ENCODE measurements at regions not wholly inside any gene's neighbourhood (a gene's known extent, or its start where the extent isn't known, plus 50 kb on each side); places are given as distances from the start of the nearest gene placed in this dataset.

- no peak for TF ChIP-seq CTCF (IDR thresholded peaks at IDR 0.05)
- Histone ChIP-seq H3K4me3 (no peak overlapping the region), H3K9ac (ENCODE audit: low read depth in 2 of 2, low read length in 2 of 2) (no peak overlapping the region), H3K9me3 (no peaks in the 10 kb centered on the region), H3K36me3 (no peaks in the 10 kb centered on the region), H3K27me3 (no peaks in the 10 kb centered on the region), H3K27ac (no peak overlapping the region), H3K4me1 (no peaks in the 10 kb centered on the region)
- no peak for DNase-seq
- intact Hi-C loops (cut with DNase I) = no loop called here
These were observed 84.4 kb upstream of the MLIP start for GRCh38 chr6:54026652-54027400.

DNA sequence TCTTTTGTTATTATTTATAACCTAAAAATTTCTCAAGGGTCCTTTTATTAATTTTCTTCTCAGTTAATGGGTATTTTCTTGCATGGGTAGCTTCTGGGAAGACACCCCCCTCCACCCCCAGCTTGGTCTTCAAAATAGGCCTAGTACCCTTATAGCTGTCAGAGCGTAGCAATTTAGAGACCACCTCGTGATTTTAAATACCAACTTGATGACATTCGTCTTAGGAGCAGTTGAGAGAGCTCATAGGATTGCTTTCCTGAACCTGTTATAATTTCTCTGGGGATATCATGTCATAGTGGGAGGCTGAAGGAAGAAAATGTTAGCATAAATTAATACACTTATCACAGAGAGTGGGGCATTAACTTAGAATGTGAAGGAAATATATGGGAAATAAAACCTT is 83.1 kb upstream of the MLIP start:
- intact Hi-C loops (cut with DNase I) = no loop called here
- Histone ChIP-seq H3K4me1 (no peaks in the 10 kb centered on the region), H3K36me3 (no peaks in the 10 kb centered on the region), H3K27ac (no peak overlapping the region), H3K9me3 (no peaks in the 10 kb centered on the region), H3K27me3 (no peaks in the 10 kb centered on the region), H3K4me3 (no peak overlapping the region), H3K9ac (ENCODE audit: low read depth in 2 of 2, low read length in 2 of 2) (no peak overlapping the region)
- DNase-seq = no peak
- no peak for TF ChIP-seq CTCF (IDR thresholded peaks at IDR 0.05)

- Histone ChIP-seq H3K9me3 (no peaks in the 10 kb centered on the region), H3K27ac (no peak overlapping the region), H3K36me3 (no peaks in the 10 kb centered on the region), H3K4me3 (no peak overlapping the region), H3K27me3 (no peaks in the 10 kb centered on the region), H3K9ac (ENCODE audit: low read depth in 2 of 2, low read length in 2 of 2) (no peak overlapping the region), H3K4me1 (no peaks in the 10 kb centered on the region)
- TF ChIP-seq CTCF (IDR thresholded peaks at IDR 0.05) = no peak
- DNase-seq = no peak
- intact Hi-C loops (cut with DNase I) = no loop called here
These were observed 82.1 kb upstream of the MLIP start for GRCh38 chr6:54029187-54029586.

DNA sequence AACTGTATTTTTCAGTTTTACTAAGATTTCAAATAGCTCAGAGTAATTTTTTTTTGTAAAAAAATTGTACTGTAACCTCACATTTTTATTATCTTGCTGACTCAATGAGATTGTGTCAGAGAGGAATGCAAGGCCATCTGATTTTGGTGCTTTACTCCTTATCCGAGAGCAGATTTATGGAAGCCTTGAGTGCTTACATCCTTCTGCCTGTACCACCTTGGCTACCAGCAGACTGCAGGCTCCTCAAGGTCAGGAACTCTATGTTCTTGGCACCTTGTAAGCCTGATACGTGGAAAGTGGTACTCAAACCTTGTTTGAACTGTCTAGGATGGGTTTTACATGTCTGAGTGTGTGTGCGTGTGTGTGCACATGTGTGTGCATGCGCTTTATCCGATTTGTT is 80.1 kb upstream of the MLIP start:
- no peak overlapping the region for H3K9ac ChIP-seq (ENCODE audit: low read depth in 2 of 2, low read length in 2 of 2)
- no peak overlapping the region for H3K27ac ChIP-seq
- no peak for TF ChIP-seq CTCF (IDR thresholded peaks at IDR 0.05)
- H3K4me1 ChIP-seq = no peaks in the 10 kb centered on the region
- intact Hi-C loops (cut with DNase I) = no loop called here
- H3K36me3 ChIP-seq = no peaks in the 10 kb centered on the region
- no peak overlapping the region for H3K4me3 ChIP-seq
- DNase-seq = no peak
- H3K9me3 ChIP-seq = no peaks in the 10 kb centered on the region
- no peaks in the 10 kb centered on the region for H3K27me3 ChIP-seq

GRCh38 chr6:54037277-54037779 is 73.9 kb upstream of the MLIP start:
- Histone ChIP-seq H3K27ac (no peak overlapping the region), H3K4me3 (no peak overlapping the region), H3K27me3 (no peaks in the 10 kb centered on the region), H3K9ac (ENCODE audit: low read depth in 2 of 2, low read length in 2 of 2) (no peak overlapping the region), H3K36me3 (no peaks in the 10 kb centered on the region), H3K4me1 (no peaks in the 10 kb centered on the region), H3K9me3 (no peaks in the 10 kb centered on the region)
- intact Hi-C loops (cut with DNase I) = no loop called here
- no peak for DNase-seq
- no peak for TF ChIP-seq CTCF (IDR thresholded peaks at IDR 0.05)
